ENCODE measurements at regions not wholly inside any gene's neighbourhood (a gene's known extent, or its start where the extent isn't known, plus 50 kb on each side); places are given as distances from the start of the nearest gene placed in this dataset.

GRCh38 chr2:236746833-236747232 is 177.2 kb downstream of the ACKR3 start (continued):
- TF ChIP-seq CHD7 (IDR thresholded peaks at IDR 0.05; ENCODE audit: insufficient replicate concordance, low read length) (no peak), TEAD4 (IDR thresholded peaks at IDR 0.05; ENCODE audit: low read depth, low read length) (no peak), SAP30 (IDR thresholded peaks at IDR 0.05; ENCODE audit: insufficient read depth, insufficient replicate concordance, low read length) (no peak), SIN3A (conservative IDR thresholded peaks at IDR 0.05 in 1 of 2, IDR thresholded peaks at IDR 0.05 in 1 of 2; ENCODE audit: low read depth in 1 of 2, low read length in 2 of 2) (no peak)

All from H1 (cell line).